GM04504 (cell line): ENCODE measurements at regions not wholly inside any gene's neighbourhood (a gene's known extent, or its start where the extent isn't known, plus 50 kb on each side); places are given as distances from the start of the nearest gene placed in this dataset.

ENCODE experiments used
- DNase-seq: peaks from one replicate; pipeline ENCODE4 v3.0.0-alpha.2; 2012; ENCODE audit warnings: low read depth

- DNase-seq = no peak
Measured at GRCh38 chr6:74879976-74880375, 325.9 kb downstream of the COL12A1 start.

GRCh38 chr6:74879234-74879633 lies 326.6 kb downstream of the COL12A1 start:
- DNase-seq = peak; percentile 71

- DNase-seq = no peak
Measured at GRCh38 chr6:74875193-74875592, 330.7 kb downstream of the COL12A1 start.

- DNase-seq = no peak
Measured at GRCh38 chr6:74872754-74873476, 332.9 kb downstream of the COL12A1 start.

- no peak for DNase-seq
Measured at GRCh38 chr6:74871757-74872156, 334.1 kb downstream of the COL12A1 start.

DNA sequence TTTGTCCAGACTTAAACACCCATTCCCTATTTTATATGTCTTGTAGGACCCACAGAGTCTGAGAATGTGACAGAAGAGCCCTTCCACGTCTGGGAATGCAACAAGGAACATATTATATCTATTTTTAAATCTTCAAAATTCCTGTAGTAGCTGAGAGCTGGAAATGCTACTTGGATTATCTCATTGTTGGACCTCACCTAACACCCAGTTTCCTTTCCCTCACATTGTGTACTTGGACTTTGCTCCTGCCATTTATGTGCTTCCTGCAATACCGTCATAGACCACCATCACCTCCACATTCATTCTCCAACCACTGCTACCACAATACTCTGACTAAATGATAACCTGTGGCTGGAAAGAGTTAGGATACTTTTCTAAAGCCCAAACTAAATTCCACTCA lies 335.4 kb downstream of the COL12A1 start:
- no peak for DNase-seq

DNA sequence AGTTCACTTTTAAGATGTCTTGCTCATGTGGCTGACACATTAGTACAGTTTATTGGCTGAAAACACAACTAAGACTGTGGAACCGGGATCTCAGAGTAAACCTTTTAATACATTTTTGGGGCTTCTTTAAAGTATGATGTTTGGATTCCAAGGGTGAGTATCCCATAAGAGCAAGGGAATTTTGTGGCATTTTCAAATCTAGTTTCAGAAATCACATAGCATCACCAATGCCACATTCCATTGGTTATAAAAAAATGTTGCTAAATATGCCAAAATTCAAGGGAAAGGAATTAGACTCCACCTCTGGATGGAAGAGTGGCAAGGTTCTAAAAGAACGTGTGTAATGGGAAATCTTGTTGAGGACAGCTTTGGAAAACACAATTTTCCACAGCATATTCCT lies 338.6 kb downstream of the COL12A1 start:
- DNase-seq = no peak

DNA sequence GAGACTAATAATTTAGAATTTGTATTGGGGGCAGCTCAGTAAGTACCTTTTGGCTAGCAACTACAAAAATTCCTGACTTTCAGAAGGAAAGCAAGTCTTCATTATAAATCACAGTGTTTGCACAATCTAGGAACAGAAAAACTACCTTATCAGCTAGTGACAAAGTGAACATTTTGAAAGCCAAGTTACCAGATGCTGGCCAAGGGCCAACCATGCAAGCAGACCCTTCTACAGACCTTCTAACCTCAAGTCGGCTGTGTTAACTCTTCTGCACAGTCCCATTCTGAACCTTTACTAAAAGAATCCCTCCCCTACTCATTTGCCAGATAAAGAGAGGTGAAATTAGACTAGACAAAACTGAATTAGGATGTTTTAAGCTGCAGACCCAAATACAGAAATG lies 341.9 kb downstream of the COL12A1 start:
- DNase-seq = no peak

- no peak for DNase-seq
Measured at GRCh38 chr6:74860456-74860855, 345.4 kb downstream of the COL12A1 start.

DNA sequence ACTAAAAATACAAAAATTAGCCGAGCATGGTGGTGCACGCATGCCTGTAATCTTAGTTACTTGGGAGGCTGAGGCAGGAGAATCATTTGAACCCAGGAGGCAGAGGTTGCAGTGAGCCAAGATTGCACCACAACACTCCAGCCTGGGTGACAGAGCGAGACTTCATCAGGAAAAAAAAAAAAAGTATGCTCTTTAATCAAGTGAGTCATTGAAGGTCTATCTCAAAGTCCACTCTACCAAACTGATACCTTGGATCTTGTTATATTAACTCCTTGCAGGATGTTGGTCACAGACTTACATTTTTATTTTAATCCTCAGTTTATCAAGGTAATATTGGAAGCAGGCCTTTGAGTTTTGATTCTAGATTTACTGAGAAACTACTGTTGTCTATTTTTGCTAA lies 348.7 kb downstream of the COL12A1 start:
- DNase-seq = no peak

DNA sequence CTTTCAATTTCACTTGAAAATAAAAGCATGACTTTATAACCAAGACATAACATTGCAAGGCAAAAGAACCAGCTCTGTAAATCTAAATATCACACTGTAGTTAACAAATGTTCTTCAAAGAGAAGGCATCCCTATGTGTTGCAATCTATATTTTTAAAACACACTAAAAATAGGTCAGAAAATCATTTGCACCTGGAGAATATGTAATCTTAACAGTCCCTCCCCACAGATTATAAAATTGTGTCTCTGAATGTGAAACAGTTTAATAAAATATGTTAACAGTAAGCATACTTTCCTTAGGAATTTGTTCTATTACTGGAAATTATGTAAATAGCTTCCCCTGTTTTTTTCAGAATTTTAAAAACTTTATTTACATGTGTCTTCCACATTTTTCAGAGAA lies 351.9 kb downstream of the COL12A1 start:
- DNase-seq = no peak

DNA sequence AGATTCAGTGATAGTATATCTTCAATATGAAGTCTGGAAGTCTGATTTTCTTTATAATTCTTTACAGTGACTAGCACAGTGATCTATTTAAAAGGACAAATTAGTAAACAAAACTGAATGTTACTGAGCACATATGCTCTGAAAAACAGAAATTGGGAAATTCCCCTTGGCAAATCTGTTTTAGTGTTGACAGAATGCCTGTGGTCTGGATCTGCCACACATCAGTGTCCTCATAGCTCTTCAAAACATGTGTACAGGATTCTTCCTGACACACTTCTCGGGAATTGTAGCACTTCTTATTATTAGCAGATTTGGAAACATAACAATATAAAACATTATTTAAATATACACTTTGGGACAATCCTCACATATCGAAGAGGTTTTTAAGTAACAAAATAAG lies 354.3 kb downstream of the COL12A1 start:
- DNase-seq = peak; percentile 72

- DNase-seq = no peak
Measured at GRCh38 chr6:74840953-74841352, 364.9 kb downstream of the COL12A1 start.

- DNase-seq = no peak
Measured at GRCh38 chr6:74834967-74835366, 370.9 kb downstream of the COL12A1 start.

GRCh38 chr6:74826263-74826662 lies 379.6 kb downstream of the COL12A1 start:
- no peak for DNase-seq

- no peak for DNase-seq
Measured at GRCh38 chr6:74814440-74814839, 391.4 kb downstream of the COL12A1 start.

- DNase-seq = no peak
Measured at GRCh38 chr6:74807674-74808073, 398.2 kb downstream of the COL12A1 start.

DNA sequence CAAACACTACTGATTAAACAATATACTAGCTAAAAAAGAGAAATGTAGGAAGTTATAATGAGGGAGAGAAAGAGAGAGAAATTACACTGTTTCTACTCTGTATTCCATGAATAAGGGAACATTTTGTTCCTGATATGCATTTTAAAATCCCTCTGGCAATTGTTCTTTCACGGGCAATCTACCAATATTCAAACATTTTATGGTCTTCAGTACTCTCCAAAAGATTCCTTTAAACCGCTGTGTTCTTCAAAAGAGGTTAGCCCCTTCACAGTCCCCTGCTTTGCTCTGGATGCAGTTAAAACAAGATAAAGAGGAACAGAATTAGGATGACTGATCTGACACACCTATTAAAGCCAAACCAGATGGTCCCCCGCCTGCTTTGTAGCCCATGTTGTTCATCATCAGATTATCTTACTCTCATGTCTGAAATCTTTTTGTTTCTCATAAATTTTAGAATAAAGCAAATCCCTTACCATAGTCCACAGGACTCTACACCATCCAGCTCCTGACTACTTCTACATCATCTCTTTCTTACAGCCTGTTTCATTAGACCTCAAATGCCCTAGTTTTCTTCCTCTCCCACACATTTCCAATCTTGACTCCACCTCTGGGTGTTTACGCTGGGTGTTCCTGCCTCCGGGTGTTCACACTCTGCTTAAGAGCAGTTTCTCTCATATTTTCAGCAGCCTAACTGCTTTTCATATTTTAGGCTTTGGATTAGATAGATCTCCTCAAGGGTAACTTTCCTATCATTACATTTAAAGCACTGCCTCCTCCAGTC lies 399.7 kb downstream of the COL12A1 start:
- DNase-seq = no peak

GRCh38 chr6:74798302-74798701 lies 407.6 kb downstream of the COL12A1 start:
- DNase-seq = no peak

DNA sequence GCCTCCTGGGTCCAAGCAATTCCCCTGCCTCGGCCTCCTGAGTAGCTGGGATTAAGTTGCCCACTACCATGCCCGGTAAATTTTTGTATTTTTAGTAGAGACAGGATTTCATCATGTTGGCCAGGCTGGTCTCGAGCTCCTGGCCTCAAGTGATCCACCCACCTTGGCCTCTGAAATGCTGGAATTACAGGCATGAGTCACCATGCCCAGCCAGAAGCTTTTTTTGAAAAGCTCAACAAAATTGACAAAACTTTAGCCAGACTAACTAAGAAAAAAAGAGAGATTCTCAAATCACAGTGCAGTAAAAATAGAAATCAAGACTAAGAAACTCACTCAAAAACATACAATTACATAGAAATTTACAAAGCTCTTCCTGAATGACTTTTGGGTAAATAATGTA lies 420.6 kb downstream of the COL12A1 start:
- no peak for DNase-seq

- DNase-seq = no peak
Measured at GRCh38 chr6:74782346-74782745, 423.5 kb downstream of the COL12A1 start.

GRCh38 chr6:74780831-74781230 lies 425.0 kb downstream of the COL12A1 start:
- no peak for DNase-seq

GRCh38 chr6:74768738-74769137 lies 437.1 kb downstream of the COL12A1 start:
- DNase-seq = no peak

- no peak for DNase-seq
Measured at GRCh38 chr6:74768120-74768519, 437.7 kb downstream of the COL12A1 start.
